KMS-11 (cell line): ENCODE measurements at regions not wholly inside any gene's neighbourhood (a gene's known extent, or its start where the extent isn't known, plus 50 kb on each side); places are given as distances from the start of the nearest gene placed in this dataset.
"Not testable (repeated sequence)": the region's sequence is repeated elsewhere in the genome, so short reads cannot be mapped to it uniquely, and the experiment has no call there.

Experiments used
- H2AFZ ChIP-seq: fragments of 200-600 bp; sonication (generic); 2 replicates; pipeline ENCODE4 v1.6.1; 2016; ENCODE audit warnings: antibody characterized with exemption, mixed run types, low read depth
- H3K27ac ChIP-seq: fragments of 200-600 bp; sonication (generic); 2 replicates; pipeline ENCODE4 v1.6.1; 2016; ENCODE audit warnings: mild to moderate bottlenecking, mixed run types
- H3K27me3 ChIP-seq: fragments of 200-600 bp; sonication (generic); 2 replicates; pipeline ENCODE4 v1.6.1; 2017; ENCODE audit warnings: mild to moderate bottlenecking, low read depth, mixed run types, moderate library complexity; ENCODE audit not compliant: insufficient read depth
- H3K36me3 ChIP-seq: fragments of 200-600 bp; sonication (generic); 2 replicates; pipeline ENCODE4 v1.6.1; 2017; ENCODE audit warnings: mild to moderate bottlenecking, mixed run types; ENCODE audit not compliant: insufficient read depth
- H3K4me1 ChIP-seq: fragments of 200-600 bp; sonication (generic); 2 replicates; pipeline ENCODE4 v1.6.1; 2016; ENCODE audit warnings: mild to moderate bottlenecking, low read depth, mixed run types; ENCODE audit not compliant: poor library complexity, severe bottlenecking
- H3K4me2 ChIP-seq: fragments of 200-600 bp; sonication (generic); 2 replicates; pipeline ENCODE4 v1.7.0; 2016; ENCODE audit warnings: mild to moderate bottlenecking, mixed run types
- H3K4me3 ChIP-seq: fragments of 200-600 bp; sonication (generic); IDR thresholded peaks from 2 replicates; pipeline ENCODE4 v1.6.1; 2017; ENCODE audit warnings: low read depth, low read length, mixed read lengths; ENCODE audit not compliant: insufficient read depth
- H3K79me2 ChIP-seq: fragments of 200-600 bp; sonication (generic); 2 replicates; pipeline ENCODE4 v1.6.1; 2016; ENCODE audit warnings: low read depth, mixed run types; ENCODE audit not compliant: insufficient read depth
- H3K9ac ChIP-seq: fragments of 200-600 bp; sonication (generic); 2 replicates; pipeline ENCODE4 v1.6.1; 2016; ENCODE audit warnings: mild to moderate bottlenecking, mixed run types
- H4K20me1 ChIP-seq: fragments of 200-600 bp; sonication (generic); 2 replicates; pipeline ENCODE4 v1.6.1; 2016; ENCODE audit warnings: mild to moderate bottlenecking, mixed run types; ENCODE audit not compliant: insufficient read depth

DNA sequence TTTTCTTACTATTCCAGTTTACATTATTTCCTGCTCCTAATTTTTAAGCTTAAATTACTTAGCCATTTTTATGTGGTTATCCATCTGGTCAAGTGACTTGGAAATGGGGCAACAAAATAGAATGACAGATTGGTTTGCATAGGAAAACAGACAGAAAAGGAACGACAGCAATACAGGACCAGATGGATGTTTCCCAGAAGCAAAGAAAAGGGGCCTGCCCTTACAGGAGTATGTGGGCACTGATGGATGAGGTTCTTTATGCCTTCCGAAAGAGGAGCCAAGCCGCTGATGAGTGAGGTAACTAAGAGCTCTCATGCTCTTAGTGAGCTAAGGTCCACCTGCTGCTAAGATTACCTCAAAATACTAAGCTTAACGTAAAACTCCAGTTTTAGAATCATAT lies 339.8 kb downstream of the CNTNAP3B start:
- not testable (repeated sequence) for H4K20me1 ChIP-seq, H3K27ac ChIP-seq, H2AFZ ChIP-seq, H3K9ac ChIP-seq, H3K4me1 ChIP-seq, H3K36me3 ChIP-seq, H3K79me2 ChIP-seq, H3K27me3 ChIP-seq, H3K4me3 ChIP-seq, H3K4me2 ChIP-seq

DNA sequence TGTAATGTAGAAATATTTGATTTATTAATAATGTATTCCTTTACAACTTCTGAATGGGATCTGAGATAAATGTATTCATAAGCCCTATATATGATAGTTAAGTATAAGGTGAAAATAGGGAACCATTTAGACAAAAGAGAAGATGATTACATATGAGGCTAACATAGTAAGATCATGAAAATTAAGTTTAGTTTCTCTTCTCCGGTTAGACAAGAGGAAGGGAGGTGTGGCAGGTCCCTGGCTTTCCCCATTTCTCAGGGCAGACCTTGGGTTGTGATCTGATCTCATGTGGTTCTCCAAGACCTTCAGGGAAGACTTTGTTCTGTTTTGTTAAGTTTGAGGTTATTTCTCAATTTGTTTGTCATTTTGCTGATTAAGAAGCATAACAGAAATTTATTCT lies 341.3 kb downstream of the CNTNAP3B start:
- not testable (repeated sequence) for H2AFZ ChIP-seq, H4K20me1 ChIP-seq, H3K27me3 ChIP-seq, H3K9ac ChIP-seq, H3K4me3 ChIP-seq, H3K79me2 ChIP-seq, H3K4me1 ChIP-seq, H3K4me2 ChIP-seq, H3K36me3 ChIP-seq, H3K27ac ChIP-seq

DNA sequence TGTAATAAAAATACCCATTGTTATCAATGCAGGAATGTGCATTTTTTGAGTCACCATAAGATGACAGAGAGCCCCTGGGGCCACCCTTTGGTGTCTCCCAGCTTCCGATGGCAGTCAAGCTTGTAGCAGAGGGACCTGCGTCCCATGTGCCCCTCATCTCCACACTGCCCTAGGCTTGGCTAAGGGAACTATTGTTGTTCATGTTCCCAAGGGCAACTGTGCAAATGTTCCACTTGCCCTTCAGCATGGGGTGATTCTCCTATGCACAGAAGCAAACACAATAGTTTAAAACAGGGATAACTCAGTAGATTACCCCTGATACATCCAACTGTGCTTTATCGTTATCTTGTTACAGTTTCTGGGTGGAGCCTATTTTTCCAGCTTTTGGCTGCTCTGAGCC lies 342.0 kb downstream of the CNTNAP3B start:
- H3K27ac ChIP-seq, H4K20me1 ChIP-seq, H3K9ac ChIP-seq, H3K4me2 ChIP-seq, H3K4me3 ChIP-seq, H2AFZ ChIP-seq, H3K79me2 ChIP-seq, H3K4me1 ChIP-seq, H3K36me3 ChIP-seq, H3K27me3 ChIP-seq: not testable (repeated sequence)

DNA sequence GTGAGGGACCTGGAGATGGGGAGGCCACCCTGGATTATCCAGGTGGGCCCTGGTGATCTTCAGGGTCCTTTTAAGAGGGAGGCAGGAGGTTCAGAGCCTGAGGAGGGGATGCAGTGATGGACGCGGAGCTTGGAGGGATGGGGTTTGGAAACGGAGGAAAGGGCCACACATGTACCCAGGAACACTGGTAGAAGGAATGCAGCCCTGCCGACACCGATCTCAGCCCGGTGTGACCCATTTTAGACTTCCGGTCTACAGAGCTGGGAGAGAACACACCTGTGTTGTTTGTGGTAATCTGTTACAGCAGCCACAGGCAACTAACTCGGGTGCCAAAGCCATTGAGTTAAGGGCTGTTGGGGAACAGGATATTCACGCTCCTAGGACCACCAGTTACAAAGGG lies 345.2 kb downstream of the CNTNAP3B start:
- H3K4me2 ChIP-seq, H3K27me3 ChIP-seq, H3K4me3 ChIP-seq, H2AFZ ChIP-seq, H3K36me3 ChIP-seq, H3K9ac ChIP-seq, H3K79me2 ChIP-seq, H3K4me1 ChIP-seq, H3K27ac ChIP-seq, H4K20me1 ChIP-seq: not testable (repeated sequence)

DNA sequence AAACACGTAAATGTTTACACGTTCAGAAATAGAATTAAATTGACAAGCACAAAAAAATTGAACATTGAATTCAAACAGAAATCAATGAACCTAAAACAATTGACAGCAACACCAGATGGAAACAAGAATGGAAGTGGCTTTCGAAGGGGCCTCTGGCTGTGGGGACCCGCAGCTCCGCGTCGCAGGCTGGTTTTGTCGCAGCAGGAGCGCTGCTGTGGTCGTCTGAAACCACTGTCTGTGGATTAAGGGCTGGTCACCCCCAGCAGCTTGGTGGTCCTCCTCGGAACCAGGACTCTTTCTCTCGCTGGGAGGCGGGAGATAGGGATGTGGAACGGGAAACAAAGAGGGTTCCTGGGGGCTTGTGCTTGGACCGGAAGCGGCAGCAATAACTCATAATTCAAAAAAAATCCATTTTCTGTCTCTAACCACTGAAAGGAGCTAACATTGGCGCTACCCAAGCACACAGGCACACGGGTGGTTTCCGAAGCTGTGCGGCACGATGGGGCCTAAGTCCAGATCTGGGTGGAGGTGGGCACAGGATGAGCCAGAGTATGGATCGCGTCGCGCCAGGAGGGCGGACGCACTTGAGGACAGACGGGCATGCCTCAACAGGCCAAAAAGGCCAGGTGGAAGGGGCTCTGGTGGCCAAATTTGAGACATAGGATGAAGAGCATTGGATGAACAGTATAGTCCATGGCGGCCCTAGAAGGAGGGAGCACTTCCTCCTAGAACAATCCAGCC lies 346.0 kb downstream of the CNTNAP3B start:
- not testable (repeated sequence) for H3K79me2 ChIP-seq, H3K4me3 ChIP-seq, H3K4me2 ChIP-seq, H2AFZ ChIP-seq, H3K27ac ChIP-seq, H3K9ac ChIP-seq, H3K36me3 ChIP-seq, H3K4me1 ChIP-seq, H3K27me3 ChIP-seq, H4K20me1 ChIP-seq

DNA sequence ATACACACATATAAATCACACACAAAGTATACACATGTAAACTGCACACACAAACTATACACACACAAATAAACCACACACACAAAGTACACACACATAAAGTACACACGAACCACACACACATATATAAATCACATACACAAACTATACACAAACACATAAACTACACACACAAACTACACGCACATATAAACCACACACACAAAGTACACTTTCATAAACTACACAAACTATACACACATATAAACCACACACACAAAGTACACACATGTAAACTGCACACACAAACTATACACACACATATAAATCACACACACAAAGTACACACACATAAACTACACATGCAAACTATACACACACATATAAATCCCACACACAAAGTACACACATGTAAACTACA lies 347.3 kb downstream of the CNTNAP3B start:
- not testable (repeated sequence) for H3K4me1 ChIP-seq, H4K20me1 ChIP-seq, H2AFZ ChIP-seq, H3K4me3 ChIP-seq, H3K79me2 ChIP-seq, H3K27me3 ChIP-seq, H3K27ac ChIP-seq, H3K36me3 ChIP-seq, H3K9ac ChIP-seq, H3K4me2 ChIP-seq

DNA sequence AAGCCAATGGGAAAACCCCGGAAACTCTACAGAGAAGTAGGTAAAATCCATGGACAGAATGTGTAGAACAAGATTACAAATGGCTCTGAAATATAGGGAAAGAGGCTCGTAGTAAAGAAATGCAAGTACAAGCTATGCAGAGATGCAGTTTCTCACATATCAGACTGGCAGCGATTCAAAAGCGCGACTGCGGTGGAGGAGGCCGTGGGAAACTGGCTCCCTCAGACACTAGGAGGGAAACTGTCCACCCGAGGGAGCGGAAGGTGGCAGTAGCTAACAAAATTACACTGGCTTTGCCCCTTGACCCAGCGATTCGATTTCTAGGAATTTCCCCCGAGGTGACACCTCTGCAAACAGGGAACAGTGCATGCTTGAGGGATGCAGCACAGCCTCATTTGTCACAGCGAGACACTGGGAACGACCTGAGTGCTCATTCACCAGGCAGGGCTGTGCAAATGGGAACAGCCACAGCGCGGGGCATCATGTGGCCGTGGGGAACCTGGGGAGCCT lies 349.3 kb downstream of the CNTNAP3B start:
- not testable (repeated sequence) for H4K20me1 ChIP-seq, H2AFZ ChIP-seq, H3K4me2 ChIP-seq, H3K4me3 ChIP-seq, H3K79me2 ChIP-seq, H3K27me3 ChIP-seq, H3K9ac ChIP-seq, H3K27ac ChIP-seq, H3K36me3 ChIP-seq, H3K4me1 ChIP-seq

DNA sequence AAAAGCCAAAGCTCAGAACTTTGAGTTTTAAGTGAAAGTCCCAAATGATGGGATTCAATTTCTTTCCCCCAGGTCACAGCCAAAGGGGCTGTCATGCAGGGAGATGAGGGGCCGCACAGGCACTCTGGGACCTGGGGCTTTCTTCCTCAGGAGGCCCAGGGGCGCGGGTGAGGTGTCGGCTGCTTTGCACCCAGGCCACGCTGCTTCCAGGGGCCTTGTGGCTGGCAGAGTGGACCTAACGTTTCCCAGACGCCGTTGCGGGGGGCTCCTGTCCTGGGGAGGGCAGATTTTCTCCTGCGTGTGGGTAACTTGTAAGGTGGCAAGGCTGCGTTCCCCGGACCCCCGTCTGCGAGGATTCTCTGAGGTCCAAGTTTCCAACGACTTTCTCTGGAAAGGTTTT lies 350.0 kb downstream of the CNTNAP3B start:
- H3K36me3 ChIP-seq, H3K9ac ChIP-seq, H3K4me3 ChIP-seq, H3K27me3 ChIP-seq, H3K79me2 ChIP-seq, H3K27ac ChIP-seq, H2AFZ ChIP-seq, H3K4me1 ChIP-seq, H4K20me1 ChIP-seq, H3K4me2 ChIP-seq: not testable (repeated sequence)

DNA sequence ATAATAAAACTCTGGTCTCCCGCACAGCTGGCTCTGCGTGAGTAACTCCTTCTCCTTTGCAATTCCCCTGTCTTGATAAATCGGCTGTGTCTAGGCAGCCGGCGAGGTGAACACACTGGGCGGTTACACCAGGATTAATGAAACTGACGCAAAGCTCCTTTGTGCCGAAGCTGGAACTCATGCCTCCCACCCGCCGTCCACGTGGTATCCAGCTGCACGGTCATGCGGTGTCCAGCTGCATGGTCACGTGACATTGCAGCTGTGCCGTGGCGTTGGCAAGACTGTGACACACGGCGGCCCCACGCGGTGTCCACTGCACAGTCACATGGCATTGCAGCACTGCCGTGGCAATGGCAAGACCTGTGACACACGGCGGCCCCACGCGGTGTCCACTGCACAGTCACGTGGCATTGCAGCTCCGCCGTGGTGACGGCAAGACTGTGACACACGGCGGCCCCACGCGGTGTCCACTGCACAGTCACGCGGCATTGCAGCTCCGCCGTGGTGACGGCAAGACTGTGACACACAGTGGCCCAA lies 350.6 kb downstream of the CNTNAP3B start:
- H3K9ac ChIP-seq, result not testable (repeated sequence)

DNA sequence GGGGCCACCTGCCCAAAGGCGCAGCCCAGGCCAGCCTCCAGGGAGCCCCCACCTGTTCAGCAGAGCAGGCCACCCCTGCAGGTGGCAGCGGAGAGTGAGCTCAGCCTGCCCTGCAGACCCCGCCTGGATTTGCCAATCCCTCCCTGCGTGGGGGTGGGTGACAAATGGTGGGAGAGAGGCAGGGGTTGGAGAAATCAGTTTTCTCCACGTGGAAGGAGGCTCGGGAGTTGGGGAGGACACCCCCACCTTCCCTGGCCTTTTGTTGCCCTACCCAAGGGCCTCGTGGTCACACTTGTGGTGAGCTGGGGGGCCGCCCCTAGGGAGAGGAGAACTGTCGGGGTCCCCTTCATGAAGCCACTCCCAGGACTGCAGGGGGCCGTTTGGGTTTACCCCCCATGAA lies 351.7 kb downstream of the CNTNAP3B start:
- H3K27me3 ChIP-seq, H3K79me2 ChIP-seq, H4K20me1 ChIP-seq, H3K27ac ChIP-seq, H3K4me1 ChIP-seq, H2AFZ ChIP-seq, H3K36me3 ChIP-seq, H3K4me3 ChIP-seq, H3K9ac ChIP-seq, H3K4me2 ChIP-seq: not testable (repeated sequence)

More for the DNA sequence above, 350.6 kb downstream of the CNTNAP3B start:
- not testable (repeated sequence) for H3K27me3 ChIP-seq, H2AFZ ChIP-seq, H3K4me1 ChIP-seq, H3K36me3 ChIP-seq, H3K4me2 ChIP-seq, H3K79me2 ChIP-seq, H3K4me3 ChIP-seq, H4K20me1 ChIP-seq, H3K27ac ChIP-seq
